ENCODE measurements at regions not wholly inside any gene's neighbourhood (a gene's known extent, or its start where the extent isn't known, plus 50 kb on each side); places are given as distances from the start of the nearest gene placed in this dataset.

- Histone ChIP-seq H3K9me3 (no peaks in the 10 kb centered on the region), H3K4me1 (no peaks in the 10 kb centered on the region), H3K4me3 (no peak overlapping the region), H3K27ac (no peak overlapping the region), H3K27me3 (no peaks in the 10 kb centered on the region), H3K36me3 (no peaks in the 10 kb centered on the region)
- TF ChIP-seq EP300 (IDR thresholded peaks at IDR 0.05) (no peak), POLR2A (IDR thresholded peaks at IDR 0.05) (no peak), POLR2AphosphoS5 (IDR thresholded peaks at IDR 0.05) (no peak), CTCF (IDR thresholded peaks at IDR 0.05) (no peak)
- intact Hi-C loops (cut with DNase I): no loop called here
- no peak for DNase-seq
- WGBS, 2 donors: 74 to 83% methylated on average over 11 of the region's 11 CpGs
Observed at GRCh38 chrX:39802354-39802753, 295.4 kb downstream of the BCOR start.

- H3K27me3 ChIP-seq: no peaks in the 10 kb centered on the region
- H3K36me3 ChIP-seq: no peaks in the 10 kb centered on the region
- H3K4me1 ChIP-seq: no peaks in the 10 kb centered on the region
- H3K27ac ChIP-seq: no peak overlapping the region
- no peaks in the 10 kb centered on the region for H3K9me3 ChIP-seq
- TF ChIP-seq POLR2AphosphoS5 (IDR thresholded peaks at IDR 0.05) (no peak), EP300 (IDR thresholded peaks at IDR 0.05) (no peak), POLR2A (IDR thresholded peaks at IDR 0.05) (no peak), CTCF (IDR thresholded peaks at IDR 0.05) (no peak)
- H3K4me3 ChIP-seq: no peak overlapping the region
- 78 to 81% methylated on average over 10 of the region's 10 CpGs for WGBS, 2 donors
- no peak for DNase-seq
- intact Hi-C loops (cut with DNase I): no loop called here
Observed at GRCh38 chrX:39802908-39803307, 294.9 kb downstream of the BCOR start.

- Histone ChIP-seq H3K9me3 (no peaks in the 10 kb centered on the region), H3K27ac (no peak overlapping the region), H3K4me3 (no peak overlapping the region), H3K4me1 (peaks cover 0 to 8% (median 0%) of the 10 kb centered on the region in 4 donors), H3K36me3 (no peaks in the 10 kb centered on the region), H3K27me3 (no peaks in the 10 kb centered on the region)
- intact Hi-C loops (cut with DNase I): no loop called here
- TF ChIP-seq POLR2AphosphoS5 (IDR thresholded peaks at IDR 0.05) (no peak), CTCF (IDR thresholded peaks at IDR 0.05) (no peak), EP300 (IDR thresholded peaks at IDR 0.05) (no peak), POLR2A (IDR thresholded peaks at IDR 0.05) (no peak)
- WGBS, 2 donors: 90 to 96% methylated on average over 2 of the region's 2 CpGs
- no peak for DNase-seq
Observed at GRCh38 chrX:39805022-39805421, 292.7 kb downstream of the BCOR start.

GRCh38 chrX:39805825-39806224, 291.9 kb downstream of the BCOR start:
- Histone ChIP-seq H3K27ac (no peak overlapping the region), H3K4me3 (no peak overlapping the region), H3K4me1 (peaks cover 0 to 8% (median 0%) of the 10 kb centered on the region in 4 donors), H3K27me3 (no peaks in the 10 kb centered on the region), H3K9me3 (no peaks in the 10 kb centered on the region), H3K36me3 (no peaks in the 10 kb centered on the region)
- 93 to 94% methylated on average over 5 of the region's 5 CpGs for WGBS, 2 donors
- DNase-seq: no peak
- intact Hi-C loops (cut with DNase I): no loop called here
- TF ChIP-seq EP300 (IDR thresholded peaks at IDR 0.05) (no peak), POLR2AphosphoS5 (IDR thresholded peaks at IDR 0.05) (no peak), CTCF (IDR thresholded peaks at IDR 0.05) (no peak), POLR2A (IDR thresholded peaks at IDR 0.05) (no peak)

DNA sequence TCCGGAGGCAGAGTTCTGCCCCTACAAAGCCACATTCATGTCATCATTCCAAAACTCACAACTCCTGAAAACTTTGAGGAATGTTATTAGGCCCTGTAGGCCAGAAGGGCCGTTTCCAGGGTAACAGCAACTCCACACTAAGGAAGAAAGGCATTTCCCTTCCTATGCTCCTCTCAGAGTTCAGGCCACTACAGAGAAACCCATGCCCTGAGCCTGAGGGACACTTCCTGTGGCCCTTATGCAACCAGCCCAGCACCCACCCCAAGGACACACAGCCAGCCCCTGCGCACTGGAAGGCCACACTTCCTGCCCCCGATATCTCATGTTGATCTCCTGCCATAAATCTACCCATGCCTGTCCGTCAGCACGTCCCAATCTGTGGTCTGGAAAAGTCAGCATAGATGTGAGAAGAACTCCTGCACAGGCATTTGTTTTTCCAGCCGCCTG, 289.3 kb downstream of the BCOR start:
- Histone ChIP-seq H3K9me3 (no peaks in the 10 kb centered on the region), H3K4me1 (peaks cover 0 to 8% (median 0%) of the 10 kb centered on the region in 4 donors), H3K27ac (peak overlapping the region in 2 of 4 donors; percentile 20 to 39), H3K4me3 (no peak overlapping the region), H3K36me3 (no peaks in the 10 kb centered on the region), H3K27me3 (no peaks in the 10 kb centered on the region)
- WGBS, 2 donors: 68 to 77% methylated on average over 7 of the region's 7 CpGs
- TF ChIP-seq POLR2A (IDR thresholded peaks at IDR 0.05) (no peak), POLR2AphosphoS5 (IDR thresholded peaks at IDR 0.05) (no peak), EP300 (IDR thresholded peaks at IDR 0.05) (no peak), CTCF (IDR thresholded peaks at IDR 0.05) (no peak)
- intact Hi-C loops (cut with DNase I): no loop called here
- DNase-seq: no peak
